IMR-90 (cell line): ENCODE measurements at regions not wholly inside any gene's neighbourhood (a gene's known extent, or its start where the extent isn't known, plus 50 kb on each side); places are given as distances from the start of the nearest gene placed in this dataset.

Experiments
- ATAC-seq: fragments of 200-7000 bp; cut with Tn5 transposase; 2 replicates; pipeline ENCODE4 v1.9.1; 2020; ENCODE audit warnings: low read depth, mild to moderate bottlenecking, moderate library complexity
- BruUV-seq: library from RNA; stranded (reverse); fragments of 400-500 nt; replicated peaks from 2 replicates; lab custom pipeline; 2021; lab: Mats Ljungman, UMichigan
- CTCF ChIA-PET: fragments of 300-600 bp; formaldehyde crosslinking; extraction: SDS; loops from one replicate; lab custom pipeline; 2021; ENCODE audit warnings: antibody characterized with exemption; lab: Yijun Ruan, JAX
- POLR2A ChIA-PET: fragments of 300-600 bp; sonication (Branson Sonifier 250); formaldehyde crosslinking; loops from one replicate; lab custom pipeline; 2022; ENCODE audit warnings: antibody characterized with exemption; ENCODE audit not compliant: unreplicated experiment; lab: Charles Lee
- DNase-seq: peaks from one replicate; pipeline ENCODE4 v3.0.0; 2013
- H2AFZ ChIP-seq: replicated peaks from 2 replicates; pipeline ENCODE3; 2013; ENCODE audit warnings: low read length, mild to moderate bottlenecking; ENCODE audit not compliant: poor library complexity
- H2AK5ac ChIP-seq: 2 replicates; pipeline ENCODE4 v1.6.1; 2013; ENCODE audit warnings: low read depth, low read length, inconsistent platforms
- H2AK9ac ChIP-seq: replicated peaks from 2 replicates; pipeline ENCODE3; 2013; ENCODE audit warnings: mild to moderate bottlenecking, low read depth, low read length, moderate library complexity; ENCODE audit not compliant: poor library complexity
- H2BK120ac ChIP-seq: 2 replicates; pipeline ENCODE4 v1.6.1; 2013; ENCODE audit warnings: low read depth, low read length, inconsistent platforms
- H2BK15ac ChIP-seq: 3 replicates; pipeline ENCODE4 v1.6.1; 2013; ENCODE audit warnings: low read depth, low read length, inconsistent platforms
- H2BK20ac ChIP-seq: 2 replicates; pipeline ENCODE4 v1.6.1; 2013; ENCODE audit warnings: low read depth, mild to moderate bottlenecking, inconsistent platforms, low read length, moderate library complexity
- H2BK5ac ChIP-seq: 2 replicates; pipeline ENCODE4 v1.6.1; 2013; ENCODE audit warnings: mild to moderate bottlenecking, low read depth, low read length, inconsistent platforms; ENCODE audit not compliant: poor library complexity, severe bottlenecking
- H3K14ac ChIP-seq: replicated peaks from 2 replicates; pipeline ENCODE4 v1.6.1; 2013; ENCODE audit warnings: low read depth, low read length, inconsistent platforms
- H3K18ac ChIP-seq: 2 replicates; pipeline ENCODE4 v1.6.1; 2013; ENCODE audit warnings: low read depth, low read length, control low read depth
- H3K23ac ChIP-seq: 2 replicates; pipeline ENCODE4 v1.6.1; 2013; ENCODE audit warnings: low read depth, low read length, inconsistent platforms
- H3K27ac ChIP-seq: 2 replicates; pipeline ENCODE4 v1.5.1; 2013; ENCODE audit warnings: mild to moderate bottlenecking, control low read depth, low read length; ENCODE audit not compliant: insufficient read depth
- H3K27me3 ChIP-seq: 2 replicates; pipeline ENCODE4 v1.6.1; 2013; ENCODE audit warnings: low read length; ENCODE audit not compliant: control insufficient read depth, insufficient read depth
- H3K36me3 ChIP-seq: 2 replicates; pipeline ENCODE4 v1.6.1; 2013; ENCODE audit warnings: low read length, mixed read lengths; ENCODE audit not compliant: control insufficient read depth, insufficient read depth
- H3K4ac ChIP-seq: 2 replicates; pipeline ENCODE4 v1.6.1; 2013; ENCODE audit warnings: low read depth, low read length, inconsistent platforms
- H3K4me1 ChIP-seq: 2 replicates; pipeline ENCODE4 v1.6.1; 2013; ENCODE audit warnings: low read length, mixed read lengths; ENCODE audit not compliant: control insufficient read depth, insufficient read depth
- H3K4me2 ChIP-seq: 2 replicates; pipeline ENCODE4 v1.6.1; 2013; ENCODE audit warnings: low read depth, mild to moderate bottlenecking, control low read depth, low read length, moderate library complexity
- H3K4me3 ChIP-seq: 2 replicates; pipeline ENCODE4 v1.5.1; 2013; ENCODE audit warnings: low read depth, mild to moderate bottlenecking, control low read depth, low read length, moderate library complexity; ENCODE audit not compliant: insufficient read depth
- H3K56ac ChIP-seq: 2 replicates; pipeline ENCODE4 v1.6.1; 2013; ENCODE audit warnings: low read length, inconsistent platforms; ENCODE audit not compliant: insufficient read depth; ENCODE audit errors: extremely low read depth
- H3K79me1 ChIP-seq, 2 experiments: 2 replicates each; pipeline ENCODE4 v1.6.1; 2013; ENCODE audit warnings: low read length in 2 of 2, inconsistent platforms in 1 of 2, low read depth in 1 of 2
- H3K9ac ChIP-seq: 2 replicates; pipeline ENCODE4 v1.6.1; 2013; ENCODE audit warnings: low read depth, low read length, control low read depth
- H3K9me1 ChIP-seq: 2 replicates; pipeline ENCODE4 v1.6.1; 2013; ENCODE audit warnings: low read length, inconsistent platforms; ENCODE audit not compliant: insufficient read depth
- H3K9me3 ChIP-seq: 2 replicates; pipeline ENCODE4 v1.6.1; 2013; ENCODE audit warnings: low read length; ENCODE audit not compliant: control insufficient read depth, insufficient read depth
- H4K20me1 ChIP-seq: 2 replicates; pipeline ENCODE4 v1.6.1; 2013; ENCODE audit warnings: low read length, inconsistent platforms; ENCODE audit not compliant: insufficient read depth
- H4K5ac ChIP-seq: 2 replicates; pipeline ENCODE4 v1.6.1; 2013; ENCODE audit warnings: mild to moderate bottlenecking, low read depth, low read length, control low read depth
- H4K8ac ChIP-seq, 2 experiments: 2 replicates each; pipeline ENCODE4 v1.6.1; 2013; ENCODE audit warnings: low read depth in 2 of 2, low read length in 2 of 2, control low read depth in 1 of 2, inconsistent platforms in 1 of 2
- H4K91ac ChIP-seq: 2 replicates; pipeline ENCODE4 v1.6.1; 2013; ENCODE audit warnings: low read depth, low read length, inconsistent platforms; ENCODE audit not compliant: insufficient read depth
- NFE2L2 ChIP-seq: fragments of 150-350 bp; IDR thresholded peaks from 2 replicates; pipeline ENCODE4 v1.6.1; 2016; ENCODE audit warnings: low read depth, mild to moderate bottlenecking, low read length
- RFX5 ChIP-seq: IDR thresholded peaks from 2 replicates; pipeline ENCODE4 v1.8.0; 2012; ENCODE audit warnings: low read depth, mild to moderate bottlenecking, low read length, moderate library complexity
- dilution Hi-C: fragments of 300-500 bp; cut with HindIII; formaldehyde crosslinking; loops from one replicate; pipeline ENCODE4 v1.14.3; 2018; ENCODE audit warnings: low sequenced_read_pairs; ENCODE audit not compliant: unreplicated experiment
- in situ Hi-C: fragments of 300-500 bp; cut with MboI; formaldehyde crosslinking; loops from 3 replicates; pipeline ENCODE4 v1.14.3; 2019; ENCODE audit warnings: low sequenced_read_pairs, inconsistent platforms, mixed read lengths
- intact Hi-C: fragments of 100-400 bp; cut with micrococcal nuclease; formaldehyde crosslinking; loops from 2 replicates; pipeline ENCODE4 v1.10.0; 2022

DNA sequence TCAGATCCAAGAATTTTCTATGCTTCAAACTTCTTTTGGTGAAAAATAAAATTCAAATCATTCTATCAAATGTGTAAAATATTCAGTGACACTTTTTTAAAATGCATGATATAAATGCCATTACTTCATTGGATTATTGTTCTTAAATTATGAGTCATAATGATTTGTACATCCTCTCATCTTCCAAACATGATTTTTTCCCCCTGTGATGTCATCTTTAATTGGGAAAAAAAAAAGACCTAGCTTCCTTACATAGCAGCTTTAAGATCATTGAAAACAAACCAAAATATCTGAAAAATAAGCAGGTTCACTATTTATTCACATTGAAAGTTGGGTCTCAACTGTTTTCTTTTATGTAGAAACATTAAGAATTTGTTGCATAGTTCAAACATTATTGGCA, 1549.4 kb downstream of the LRRC4C start:
- H3K79me1 ChIP-seq = no peaks in the 10 kb centered on the region
- H3K14ac ChIP-seq = no peak overlapping the region
- H3K9me3 ChIP-seq = peaks cover 5% of the 10 kb centered on the region
- intact Hi-C loops = no loop called here
- H2BK5ac ChIP-seq = no peak overlapping the region
- no peak overlapping the region for H2AK9ac ChIP-seq
- DNase-seq (no peak), ATAC-seq (no peak)
- H2BK15ac ChIP-seq = no peak overlapping the region
- no peaks in the 10 kb centered on the region for H3K36me3 ChIP-seq
- no peak overlapping the region for H3K56ac ChIP-seq
- no peaks in the 10 kb centered on the region for H3K9me1 ChIP-seq
- H4K8ac ChIP-seq = no peak overlapping the region
- H3K23ac ChIP-seq = no peak overlapping the region
- H3K4me2 ChIP-seq = no peak overlapping the region
- no peak overlapping the region for H2BK120ac ChIP-seq
- H2AK5ac ChIP-seq = no peak overlapping the region
- TF ChIP-seq RFX5 = no peak
- TF ChIP-seq NFE2L2 = no peak
- no peak overlapping the region for H2AFZ ChIP-seq
- H3K4ac ChIP-seq = no peak overlapping the region
- H3K4me1 ChIP-seq = no peaks in the 10 kb centered on the region
- H2BK20ac ChIP-seq = no peak overlapping the region
- H3K27ac ChIP-seq = no peak overlapping the region
- in situ Hi-C loops = no loop called here
- H3K4me3 ChIP-seq = no peak overlapping the region
- dilution Hi-C loops = no loop called here
- H3K18ac ChIP-seq = no peak overlapping the region
- no peak overlapping the region for H4K5ac ChIP-seq
- no peak overlapping the region for H3K9ac ChIP-seq
- H4K91ac ChIP-seq = no peak overlapping the region
- ChIA-PET POLR2A (no interaction called here), CTCF (no interaction called here)
- no peaks in the 10 kb centered on the region for H4K20me1 ChIP-seq
- H3K27me3 ChIP-seq = no peaks in the 10 kb centered on the region
- no TSS peak for BruUV-seq
